ENCODE measurements at regions not wholly inside any gene's neighbourhood (a gene's known extent, or its start where the extent isn't known, plus 50 kb on each side); places are given as distances from the start of the nearest gene placed in this dataset.
"Not testable (repeated sequence)": the region's sequence is repeated elsewhere in the genome, so short reads cannot be mapped to it uniquely, and the experiment has no call there.

GRCh38 chr2:59168766-59169165, 927.6 kb upstream of the FANCL start:
- Mint-ChIP-seq H3K27ac (no peak overlapping the region), H3K4me3 (no peak overlapping the region), H3K36me3 (no peaks in the 10 kb centered on the region), H3K9me3 (no peaks in the 10 kb centered on the region), H3K4me1 (no peaks in the 10 kb centered on the region)
- no peak for ATAC-seq
- DNase-seq (ENCODE audit: low spot score in 2 of 2) = no peak

- Mint-ChIP-seq H3K4me3 (no peak overlapping the region), H3K27ac (no peak overlapping the region), H3K4me1 (no peaks in the 10 kb centered on the region), H3K36me3 (no peaks in the 10 kb centered on the region), H3K9me3 (peaks cover 3% of the 10 kb centered on the region)
- ATAC-seq (no peak), DNase-seq (ENCODE audit: low spot score in 2 of 2) (no peak)
Observed at GRCh38 chr2:59167514-59167913, 926.4 kb upstream of the FANCL start.

GRCh38 chr2:59157908-59158307, 916.8 kb upstream of the FANCL start:
- ATAC-seq; H3K4me1 Mint-ChIP-seq; H3K4me3 Mint-ChIP-seq; H3K27ac Mint-ChIP-seq; DNase-seq (ENCODE audit: low spot score in 2 of 2); H3K9me3 Mint-ChIP-seq; H3K36me3 Mint-ChIP-seq: not testable (repeated sequence)

GRCh38 chr2:59151805-59152204, 910.7 kb upstream of the FANCL start:
- no peak for DNase-seq (ENCODE audit: low spot score in 2 of 2)
- Mint-ChIP-seq H3K36me3 (no peaks in the 10 kb centered on the region), H3K27ac (no peak overlapping the region), H3K4me3 (no peak overlapping the region), H3K9me3 (peaks cover 8% of the 10 kb centered on the region), H3K4me1 (no peaks in the 10 kb centered on the region)
- ATAC-seq = no peak

GRCh38 chr2:59150217-59150849, 909.2 kb upstream of the FANCL start:
- peaks cover 8% of the 10 kb centered on the region for H3K9me3 Mint-ChIP-seq
- no peak overlapping the region for H3K4me3 Mint-ChIP-seq
- DNase-seq (ENCODE audit: low spot score in 2 of 2) (no peak), ATAC-seq (no peak)
- no peaks in the 10 kb centered on the region for H3K4me1 Mint-ChIP-seq
- no peak overlapping the region for H3K27ac Mint-ChIP-seq
- no peaks in the 10 kb centered on the region for H3K36me3 Mint-ChIP-seq

GRCh38 chr2:59149271-59149670, 908.1 kb upstream of the FANCL start:
- no peak for ATAC-seq
- Mint-ChIP-seq H3K4me1 (no peaks in the 10 kb centered on the region), H3K27ac (no peak overlapping the region), H3K4me3 (no peak overlapping the region), H3K36me3 (no peaks in the 10 kb centered on the region), H3K9me3 (peaks cover 8% of the 10 kb centered on the region)
- no peak for DNase-seq (ENCODE audit: low spot score in 2 of 2)

- H3K4me3 Mint-ChIP-seq = no peak overlapping the region
- H3K36me3 Mint-ChIP-seq = no peaks in the 10 kb centered on the region
- DNase-seq (ENCODE audit: low spot score in 2 of 2) = no peak
- no peak overlapping the region for H3K27ac Mint-ChIP-seq
- no peak for ATAC-seq
- H3K4me1 Mint-ChIP-seq = no peaks in the 10 kb centered on the region
- peaks cover 13% of the 10 kb centered on the region for H3K9me3 Mint-ChIP-seq
Observed at GRCh38 chr2:59112258-59112657, 871.1 kb upstream of the FANCL start.

GRCh38 chr2:59096973-59097372, 855.8 kb upstream of the FANCL start:
- H3K27ac Mint-ChIP-seq = no peak overlapping the region
- H3K4me1 Mint-ChIP-seq = no peaks in the 10 kb centered on the region
- H3K36me3 Mint-ChIP-seq = no peaks in the 10 kb centered on the region
- no peak overlapping the region for H3K4me3 Mint-ChIP-seq
- ATAC-seq = no peak
- peaks cover 19% of the 10 kb centered on the region for H3K9me3 Mint-ChIP-seq
- DNase-seq (ENCODE audit: low spot score in 2 of 2) = no peak

GRCh38 chr2:59093571-59093970, 852.4 kb upstream of the FANCL start:
- no peak overlapping the region for H3K27ac Mint-ChIP-seq
- DNase-seq (ENCODE audit: low spot score in 2 of 2) (no peak), ATAC-seq (no peak)
- no peaks in the 10 kb centered on the region for H3K36me3 Mint-ChIP-seq
- H3K4me1 Mint-ChIP-seq = no peaks in the 10 kb centered on the region
- H3K4me3 Mint-ChIP-seq = no peak overlapping the region
- peaks cover 13% of the 10 kb centered on the region for H3K9me3 Mint-ChIP-seq

GRCh38 chr2:59084326-59084725, 843.2 kb upstream of the FANCL start:
- H3K4me1 Mint-ChIP-seq = no peaks in the 10 kb centered on the region
- no peaks in the 10 kb centered on the region for H3K36me3 Mint-ChIP-seq
- DNase-seq (ENCODE audit: low spot score in 2 of 2) (no peak), ATAC-seq (no peak)
- no peak overlapping the region for H3K4me3 Mint-ChIP-seq
- no peak overlapping the region for H3K27ac Mint-ChIP-seq
- H3K9me3 Mint-ChIP-seq = peaks cover 3% of the 10 kb centered on the region

GRCh38 chr2:59083075-59083828, 842.1 kb upstream of the FANCL start:
- DNase-seq (ENCODE audit: low spot score in 2 of 2) (no peak), ATAC-seq (no peak)
- Mint-ChIP-seq H3K4me1 (no peaks in the 10 kb centered on the region), H3K27ac (no peak overlapping the region), H3K4me3 (no peak overlapping the region), H3K36me3 (no peaks in the 10 kb centered on the region), H3K9me3 (peaks cover 3% of the 10 kb centered on the region)

GRCh38 chr2:59082657-59083056, 841.5 kb upstream of the FANCL start:
- no peaks in the 10 kb centered on the region for H3K4me1 Mint-ChIP-seq
- DNase-seq (ENCODE audit: low spot score in 2 of 2) (no peak), ATAC-seq (no peak)
- H3K27ac Mint-ChIP-seq = no peak overlapping the region
- H3K9me3 Mint-ChIP-seq = peaks cover 3% of the 10 kb centered on the region
- H3K4me3 Mint-ChIP-seq = no peak overlapping the region
- no peaks in the 10 kb centered on the region for H3K36me3 Mint-ChIP-seq

- Mint-ChIP-seq H3K9me3 (peaks cover 3% of the 10 kb centered on the region), H3K36me3 (no peaks in the 10 kb centered on the region), H3K4me3 (no peak overlapping the region), H3K4me1 (no peaks in the 10 kb centered on the region), H3K27ac (no peak overlapping the region)
- ATAC-seq (no peak), DNase-seq (ENCODE audit: low spot score in 2 of 2) (no peak)
Observed at GRCh38 chr2:59080451-59081181, 839.5 kb upstream of the FANCL start.

GRCh38 chr2:59077981-59078531, 836.9 kb upstream of the FANCL start:
- ATAC-seq = no peak

GRCh38 chr2:59077026-59077725, 836.1 kb upstream of the FANCL start:
- no peaks in the 10 kb centered on the region for H3K4me1 Mint-ChIP-seq
- DNase-seq (ENCODE audit: low spot score in 2 of 2) = no peak
- H3K4me3 Mint-ChIP-seq = no peak overlapping the region
- H3K36me3 Mint-ChIP-seq = no peaks in the 10 kb centered on the region
- no peak overlapping the region for H3K27ac Mint-ChIP-seq
- ATAC-seq = no peak
- H3K9me3 Mint-ChIP-seq = peaks cover 3% of the 10 kb centered on the region

More at GRCh38 chr2:59077981-59078531, 836.9 kb upstream of the FANCL start:
- Mint-ChIP-seq H3K27ac (no peak overlapping the region), H3K4me3 (no peak overlapping the region), H3K4me1 (no peaks in the 10 kb centered on the region), H3K36me3 (no peaks in the 10 kb centered on the region), H3K9me3 (peaks cover 3% of the 10 kb centered on the region)
- no peak for DNase-seq (ENCODE audit: low spot score in 2 of 2)
